ENCODE measurements at regions not wholly inside any gene's neighbourhood (a gene's known extent, or its start where the extent isn't known, plus 50 kb on each side); places are given as distances from the start of the nearest gene placed in this dataset.

DNA sequence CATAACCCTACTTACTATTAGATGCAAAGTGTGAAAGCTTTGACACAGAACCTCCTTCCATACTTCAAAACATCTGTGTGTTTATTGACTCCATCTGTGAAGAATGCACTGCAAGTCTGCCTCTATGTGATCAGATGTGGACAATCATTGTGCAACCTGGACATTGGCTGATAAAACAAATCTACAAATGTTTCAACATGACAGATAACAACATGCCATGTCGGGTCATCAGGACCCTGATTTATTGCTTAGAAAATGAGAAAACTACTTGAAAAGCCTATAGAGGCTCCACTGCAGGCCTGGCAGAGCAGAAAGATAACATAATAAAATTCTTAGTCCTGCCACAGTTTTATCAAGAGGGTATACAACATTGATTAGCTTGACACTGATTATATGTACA, 1286.4 kb downstream of the GRIK2 start:
- no peak for DNase-seq

GRCh38 chr6:102677225-102677624, 1283.7 kb downstream of the GRIK2 start:
- DNase-seq = no peak

DNA sequence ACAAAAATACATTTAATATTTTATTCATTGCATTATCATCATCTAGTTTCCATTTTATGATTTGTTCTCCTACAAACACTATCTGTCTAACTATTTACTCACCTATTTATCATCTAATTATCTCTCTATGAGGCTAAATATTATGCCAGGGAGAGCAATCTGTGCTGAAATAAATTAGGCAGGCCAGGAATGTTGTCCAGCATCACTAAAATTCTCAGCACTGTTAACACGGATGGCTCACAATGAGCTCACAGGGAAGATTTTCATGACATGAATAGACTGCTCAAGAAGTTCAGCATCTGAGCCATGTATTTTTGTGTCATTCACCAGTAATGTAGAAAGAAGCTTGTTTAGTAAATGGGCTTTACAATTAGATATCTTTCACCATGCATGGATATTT, 1277.2 kb downstream of the GRIK2 start:
- DNase-seq = no peak

DNA sequence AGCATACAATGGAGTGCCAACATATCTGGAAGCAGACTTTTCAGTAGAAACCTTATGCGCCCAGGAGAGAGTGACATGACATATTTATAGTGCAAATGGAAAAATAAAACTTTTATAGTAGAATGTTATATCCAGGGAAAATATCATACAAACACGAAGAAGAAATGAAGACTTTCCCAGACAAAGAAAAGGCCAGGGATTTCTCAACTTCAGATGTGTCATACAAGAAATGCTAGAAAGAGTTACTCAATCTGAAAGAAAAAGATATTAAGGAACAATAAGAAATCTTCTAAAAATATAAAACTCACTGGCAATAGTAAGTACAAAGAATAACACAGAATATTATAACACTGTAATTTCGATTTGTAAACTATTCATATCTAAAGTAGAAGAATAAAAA, 1269.3 kb downstream of the GRIK2 start:
- DNase-seq = no peak

DNA sequence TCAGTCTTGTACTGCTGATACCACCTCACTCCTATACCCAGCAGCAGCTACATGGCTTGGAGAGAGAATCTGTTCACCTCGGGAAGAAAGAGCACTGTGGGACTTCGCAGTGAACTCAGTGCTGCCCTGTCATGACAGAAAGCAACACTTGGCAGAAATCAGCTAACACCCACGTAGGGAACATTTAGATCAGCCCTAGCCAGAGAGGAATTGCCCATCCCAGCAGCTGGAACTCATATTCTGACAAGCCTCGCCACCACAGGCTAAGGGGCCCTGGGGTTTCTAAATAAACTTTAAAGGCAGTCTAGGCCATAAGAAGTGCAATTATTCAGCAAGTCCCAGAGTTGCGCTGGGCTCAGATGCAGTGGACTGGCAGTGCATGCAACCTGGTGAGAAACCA, 1266.8 kb downstream of the GRIK2 start:
- DNase-seq = no peak

DNA sequence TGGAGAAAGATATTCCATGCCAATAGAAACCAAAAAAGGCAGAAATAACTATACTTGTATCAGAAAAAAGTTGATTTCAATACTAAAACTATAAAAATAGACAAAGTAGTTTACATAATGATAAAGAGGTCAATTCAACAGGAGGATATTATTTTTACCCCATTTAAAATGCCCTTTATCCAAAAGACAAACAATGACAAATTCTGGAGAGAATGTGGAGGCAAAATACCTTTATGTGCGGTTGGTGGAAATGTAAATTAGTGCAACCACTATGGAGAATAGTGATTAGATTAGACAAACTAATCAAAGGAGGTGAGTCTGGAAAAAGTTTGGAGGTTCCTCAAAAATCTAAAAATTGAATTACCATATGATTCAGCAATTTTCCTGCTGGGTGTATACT, 1262.3 kb downstream of the GRIK2 start:
- no peak for DNase-seq

DNA sequence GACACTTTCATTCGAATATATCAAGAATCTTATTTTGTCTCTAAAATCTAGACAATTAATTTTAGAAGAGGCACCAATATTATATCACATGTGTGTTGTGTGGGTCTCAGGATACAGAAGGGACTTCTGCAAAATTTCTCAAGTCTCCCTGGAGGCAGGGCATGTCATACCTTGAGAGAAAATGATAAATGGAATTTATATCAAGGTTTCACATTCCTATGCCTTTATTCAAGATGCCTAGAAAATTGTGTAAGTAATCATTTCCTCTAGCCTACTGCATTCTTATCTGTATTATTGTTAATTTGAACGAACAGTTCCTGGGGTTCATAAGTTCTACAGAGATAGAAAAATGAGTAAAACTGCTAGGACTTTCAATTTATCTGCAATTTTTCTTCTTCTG, 1247.9 kb downstream of the GRIK2 start:
- DNase-seq = no peak

DNA sequence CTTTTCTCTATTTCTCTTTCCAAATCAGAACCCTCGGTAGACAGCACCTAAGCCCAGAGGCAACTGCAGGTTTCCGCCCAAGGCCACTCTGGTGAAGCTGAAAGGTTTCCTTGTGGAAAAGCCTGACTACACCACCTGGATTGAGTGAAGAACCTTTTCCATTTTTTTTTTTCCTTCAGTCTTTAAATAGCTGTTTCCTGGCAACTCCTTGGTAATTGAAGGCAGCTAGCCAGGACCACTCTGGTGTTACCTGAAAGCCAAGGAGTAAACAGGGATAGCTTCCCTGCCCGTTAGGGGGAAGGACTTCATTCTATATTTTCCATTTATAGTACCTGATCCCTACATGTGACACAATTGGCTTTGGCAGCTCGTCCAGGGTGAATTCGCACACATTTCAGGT, 1238.4 kb downstream of the GRIK2 start:
- DNase-seq = no peak

DNA sequence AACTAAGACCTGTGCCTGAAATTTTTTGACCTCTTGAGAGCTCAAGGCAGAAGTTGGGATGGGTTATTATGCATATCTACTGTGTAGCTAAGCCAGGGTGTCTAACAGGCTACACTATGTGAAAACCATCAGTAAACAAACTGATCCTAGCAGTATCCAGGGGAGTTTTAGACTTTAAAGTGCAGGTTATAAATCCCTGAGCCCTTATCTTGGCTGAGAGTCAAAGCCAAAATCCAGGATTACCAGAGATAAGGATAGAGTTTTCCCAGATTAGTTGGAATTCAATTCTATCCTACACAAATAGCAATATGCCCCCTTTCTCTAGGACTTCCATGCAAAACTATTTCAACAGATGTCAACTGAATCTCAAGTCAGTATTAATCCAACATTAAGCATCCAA, 1229.7 kb downstream of the GRIK2 start:
- no peak for DNase-seq

DNA sequence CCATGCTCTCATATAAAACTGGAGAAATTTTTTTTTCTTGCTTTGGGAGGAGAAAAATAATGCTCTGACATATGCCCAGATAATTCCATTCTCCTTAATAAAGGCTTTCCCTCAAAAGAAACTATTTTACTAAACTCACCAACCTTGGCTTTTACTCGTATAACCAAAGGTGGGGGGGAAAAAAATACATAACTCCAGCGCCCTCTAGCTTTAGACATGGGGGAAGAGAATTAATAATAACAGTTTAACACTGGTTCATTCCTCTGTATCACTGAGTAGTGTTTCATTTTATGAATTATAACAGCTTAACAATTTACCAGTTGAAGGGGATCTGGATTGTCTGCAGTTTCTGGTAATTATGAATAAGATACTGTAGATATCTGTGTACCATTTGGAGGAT, 1226.1 kb downstream of the GRIK2 start:
- peak; percentile 4 to 14 for DNase-seq

DNA sequence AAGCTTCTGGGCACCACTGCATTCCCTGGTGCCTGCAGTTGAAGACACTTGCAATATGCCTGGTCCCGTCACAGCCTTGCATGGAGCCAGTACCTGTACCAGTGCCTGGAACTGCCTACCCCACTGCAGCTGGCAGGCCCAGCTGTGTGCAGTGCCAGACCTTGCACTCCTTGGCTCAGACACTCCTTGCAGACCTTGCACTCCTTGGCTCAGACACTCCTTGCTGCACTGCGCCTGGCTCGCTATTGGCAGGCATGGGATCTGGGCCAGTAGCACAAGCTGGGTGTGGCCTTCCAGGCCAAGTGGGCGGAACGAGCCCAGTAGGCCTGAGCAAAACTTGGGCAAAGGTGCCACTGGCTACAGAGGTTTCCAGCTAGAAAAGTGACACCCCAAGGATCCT, 1189.1 kb downstream of the GRIK2 start:
- DNase-seq = no peak

GRCh38 chr6:102581378-102582124, 1188.0 kb downstream of the GRIK2 start:
- DNase-seq = no peak

DNA sequence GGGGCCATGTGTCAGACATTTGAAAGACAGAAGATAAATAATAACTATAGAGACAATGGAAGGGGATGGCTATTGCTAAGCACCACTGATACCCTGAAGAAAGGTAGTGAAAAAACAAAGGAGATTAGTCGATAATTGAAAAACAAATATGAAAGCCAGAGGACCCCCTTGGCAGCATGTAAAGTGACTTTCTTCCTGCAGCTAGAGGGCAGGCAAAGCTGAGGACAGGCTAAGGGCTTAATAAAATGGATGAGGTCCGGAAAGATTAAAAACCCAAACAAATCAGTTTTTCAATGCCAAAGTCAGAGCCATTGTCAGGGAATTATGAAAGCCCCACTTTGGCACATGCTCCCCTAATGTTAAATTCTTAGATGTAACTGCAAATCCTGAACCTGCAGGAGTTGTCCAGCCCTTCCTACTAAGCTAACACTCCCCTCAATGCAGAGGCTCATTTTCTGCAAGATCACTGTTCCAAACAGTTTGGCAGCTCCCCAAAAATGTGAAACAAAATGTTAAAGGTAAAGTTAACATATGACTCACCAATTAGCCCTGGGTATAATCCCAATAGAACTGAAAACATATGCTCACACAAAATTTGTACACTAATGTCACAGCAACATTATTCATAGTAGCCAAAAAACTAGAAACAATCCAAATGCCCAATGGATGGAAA, 1177.9 kb downstream of the GRIK2 start:
- no peak for DNase-seq

GRCh38 chr6:102562713-102563112, 1169.2 kb downstream of the GRIK2 start:
- DNase-seq = no peak

GRCh38 chr6:102553214-102553613, 1159.7 kb downstream of the GRIK2 start:
- DNase-seq = no peak

GRCh38 chr6:102549221-102549874, 1155.8 kb downstream of the GRIK2 start:
- no peak for DNase-seq

- no peak for DNase-seq
These were observed 1131.8 kb downstream of the GRIK2 start for GRCh38 chr6:102525336-102525735.

DNA sequence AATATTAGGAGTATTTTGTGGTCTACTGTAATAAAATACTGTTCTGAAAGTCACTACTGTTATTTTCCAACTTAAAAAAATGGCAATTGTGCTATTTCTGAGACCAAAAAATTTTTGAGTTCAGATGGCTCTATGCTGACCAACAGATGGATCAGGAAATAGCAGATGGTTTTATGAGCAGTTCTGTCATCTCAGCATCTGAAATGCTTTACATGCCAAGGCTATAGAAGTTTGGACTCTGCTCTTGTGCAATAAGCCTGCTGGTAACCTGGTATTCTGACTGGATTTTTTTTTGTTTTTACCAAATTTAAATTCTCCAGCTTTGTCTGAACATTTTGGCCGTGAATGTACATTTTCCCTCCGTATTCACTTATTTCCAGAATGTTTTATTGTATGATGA, 1127.5 kb downstream of the GRIK2 start:
- no peak for DNase-seq

GRCh38 chr6:102517506-102517905, 1124.0 kb downstream of the GRIK2 start:
- DNase-seq = no peak

GRCh38 chr6:102501615-102502014, 1108.1 kb downstream of the GRIK2 start:
- DNase-seq = no peak

DNA sequence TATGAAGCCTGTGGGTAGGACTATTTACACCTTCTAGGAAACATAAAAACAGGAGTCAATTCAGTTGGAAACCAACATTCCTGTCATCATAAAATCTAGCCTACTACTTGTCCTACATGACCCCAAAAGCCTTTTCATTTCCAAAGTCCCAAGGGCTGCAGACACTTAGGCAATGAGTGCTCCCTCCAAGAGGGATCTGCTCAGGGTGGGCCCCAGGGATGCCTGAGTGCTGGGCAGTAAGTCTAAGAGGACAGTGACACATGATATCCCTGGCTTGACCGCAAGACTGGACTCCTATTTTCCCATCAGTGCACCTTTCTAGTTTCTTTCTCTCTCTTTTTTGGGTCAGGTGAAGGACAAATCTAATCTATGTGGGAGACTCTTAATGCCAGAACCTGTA, 1101.3 kb downstream of the GRIK2 start:
- DNase-seq = no peak

DNA sequence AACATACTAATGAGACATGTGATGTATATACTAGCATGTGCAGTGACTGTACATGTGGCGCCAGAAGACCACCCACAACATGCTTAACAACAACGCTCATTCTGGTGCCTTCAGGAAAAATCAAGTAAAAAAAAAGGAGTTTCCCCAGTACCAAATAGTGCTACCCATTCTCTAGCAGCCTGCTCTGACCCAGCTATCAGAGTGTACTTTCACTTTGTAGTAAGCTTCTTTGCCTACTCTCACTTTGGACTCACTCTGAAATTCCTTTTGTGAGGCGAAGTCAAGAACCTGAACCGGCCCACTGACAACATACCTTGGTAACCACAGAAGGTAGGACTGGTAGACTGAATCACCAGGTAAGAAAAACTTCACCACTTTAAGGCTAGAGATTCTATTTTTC, 1100.0 kb downstream of the GRIK2 start:
- no peak for DNase-seq

GRCh38 chr6:102488729-102489128, 1095.2 kb downstream of the GRIK2 start:
- no peak for DNase-seq

GRCh38 chr6:102485480-102485879, 1092.0 kb downstream of the GRIK2 start:
- no peak for DNase-seq

All from SHP77 (cell line).